Heart left ventricle (tissue), 16 donors: ENCODE measurements at regions not wholly inside any gene's neighbourhood (a gene's known extent, or its start where the extent isn't known, plus 50 kb on each side); places are given as distances from the start of the nearest gene placed in this dataset.

Source experiments
- ATAC-seq, 4 donors: fragments of 200-7000 bp; cut with Tn5 transposase; one replicate each; pipeline ENCODE4 v1.9.1; 2020 to 2022; ENCODE audit warnings: moderate library complexity in 4 of 4, mild to moderate bottlenecking in 3 of 4, moderate number of reproducible peaks in 1 of 4
- DNase-seq, 5 donors: peaks; one replicate each; pipeline ENCODE4 v3.0.0-alpha.2; 2020
- H3K27ac ChIP-seq, 12 donors: fragments of 200-600 bp; sonication (generic) in 4 of 12; one replicate each; pipeline versions ENCODE4 v1.5.0 to v1.8.0; 2016 to 2022; ENCODE audit warnings: mild to moderate bottlenecking in 2 of 12
- H3K27me3 ChIP-seq, 9 donors: fragments of 200-600 bp; sonication (generic) in 2 of 9; one replicate each; pipeline versions ENCODE4 v1.5.1 to v1.8.0; 2016 to 2022; ENCODE audit warnings: mild to moderate bottlenecking in 3 of 9
- H3K36me3 ChIP-seq, 9 donors: fragments of 200-600 bp; sonication (generic) in 2 of 9; one replicate each; pipeline versions ENCODE4 v1.5.0 to v1.8.0; 2018 to 2022; ENCODE audit warnings: mild to moderate bottlenecking in 2 of 9
- H3K4me1 ChIP-seq, 12 donors: fragments of 200-600 bp; sonication (generic) in 4 of 12; one replicate each; pipeline versions ENCODE4 v1.5.0 to v1.8.0; 2016 to 2022; ENCODE audit warnings: mild to moderate bottlenecking in 3 of 12
- H3K4me3 ChIP-seq, 12 donors: fragments of 200-600 bp; sonication (generic) in 4 of 12; one replicate each; pipeline versions ENCODE4 v1.5.0 to v1.8.0; 2017 to 2022; ENCODE audit warnings: mild to moderate bottlenecking in 9 of 12, moderate library complexity in 4 of 12
- H3K9me3 ChIP-seq, 12 donors: fragments of 200-600 bp; sonication (generic) in 4 of 12; one replicate each; pipeline versions ENCODE4 v1.5.0 to v1.8.0; 2016 to 2022; ENCODE audit warnings: mild to moderate bottlenecking in 1 of 12
- POLR2A ChIP-seq, 2 donors: fragments of 450-650 bp; IDR thresholded peaks; one replicate each; pipeline ENCODE4 v1.6.1; 2017; ENCODE audit warnings: antibody characterized with exemption in 2 of 2, mild to moderate bottlenecking in 2 of 2, moderate library complexity in 2 of 2
- WGBS, 4 donors: extraction: QIAGEN DNeasy Blood & Tissue Kit in 2 of 4; methylation state at CpG; one replicate each; pipeline versions ENCODE4 v1.1.5 to v1.1.7; 2013 to 2018; 5-methylcytosine and 5-hydroxymethylcytosine counted together
- intact Hi-C, 10 donors: fragments of 100-400 bp; cut with DNase I; formaldehyde crosslinking; loops; one replicate each; pipeline versions ENCODE4 v1.11.1 to v1.14.2; 2022
- TF ChIP-seq, protein P1 (sequence below), 12 donors: fragments of 200-600 bp; sonication (generic) in 4 of 12; IDR thresholded peaks; one replicate each; pipeline versions ENCODE4 v1.5.0 to v1.8.0; 2018 to 2022; ENCODE audit warnings: antibody characterized with exemption in 12 of 12, mild to moderate bottlenecking in 5 of 12
- donor health status: ischemic (EF 13 %, LVEDD 7.1; RV severe dilation, severe dysfunction).
- donor health status: healthy with polysubstance abuse.
- donor health status: DM: no; HTN: yes; CAD: no.
- donor health status: DM: no; HTN: no; CAD: no.
- donor health status: ischemic (EF 25% LVEDD 6.9; RV normal size, moderate dysfunction).
- donor health status: ischemic (EF 25% LVEDD 5.7; RV mildly dilated, moderate dysfunction).
- donor health status: healthy.
- donor health status: DM: yes; HTN: yes; CAD: no.
- donor health status: ischemic (EF 35%, LVEDD 5.7; RV mildly dilated, moderate dysfunction).
- donor health status: nonischemic (EF 11% LVEDD 7.7; RV severe dilation, severe dysfunction).
- donor health status: DM: yes; HTN: yes; CAD: no.
- donor health status: PGD.
- donor health status: ischemic (EF 29% LVEDD 5.4; RV normal size, mild dysfunction).
- donor health status: nonischemic (EF 23%, LVEDD 6.1; RV moderate dilation, normal function).

DNA sequence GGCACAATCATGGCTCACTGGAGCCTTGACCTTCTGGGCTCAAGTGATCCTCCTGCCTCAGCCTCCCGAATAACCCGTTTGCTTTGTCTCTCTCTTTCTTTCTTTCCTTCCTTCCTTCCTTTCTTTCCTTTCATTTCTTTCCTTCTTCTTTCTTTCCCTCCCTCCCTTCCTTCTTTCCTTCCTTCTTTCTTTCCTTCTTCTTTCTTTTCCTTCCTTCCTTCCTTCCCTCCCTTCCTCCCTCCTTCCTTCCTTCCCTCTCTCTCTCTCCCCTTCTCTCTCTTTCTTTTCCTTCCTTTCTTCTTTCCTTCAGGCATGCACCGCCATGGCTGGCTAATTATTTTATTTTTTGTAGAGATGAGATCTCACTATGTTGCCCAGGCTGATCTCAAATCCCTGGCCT lies 57.9 kb upstream of the NPTX2 start:
- Histone ChIP-seq H3K27me3 (peaks cover 0 to 29% (median 0%) of the 10 kb centered on the region in 9 donors), H3K4me1 (no peaks in the 10 kb centered on the region), H3K9me3 (peaks cover 0 to 4% (median 0%) of the 10 kb centered on the region in 12 donors), H3K36me3 (no peaks in the 10 kb centered on the region), H3K4me3 (no peak overlapping the region), H3K27ac (no peak overlapping the region)
- TF ChIP-seq POLR2A (IDR thresholded peaks at IDR 0.05), result no peak
- TF ChIP-seq, protein P1, sequence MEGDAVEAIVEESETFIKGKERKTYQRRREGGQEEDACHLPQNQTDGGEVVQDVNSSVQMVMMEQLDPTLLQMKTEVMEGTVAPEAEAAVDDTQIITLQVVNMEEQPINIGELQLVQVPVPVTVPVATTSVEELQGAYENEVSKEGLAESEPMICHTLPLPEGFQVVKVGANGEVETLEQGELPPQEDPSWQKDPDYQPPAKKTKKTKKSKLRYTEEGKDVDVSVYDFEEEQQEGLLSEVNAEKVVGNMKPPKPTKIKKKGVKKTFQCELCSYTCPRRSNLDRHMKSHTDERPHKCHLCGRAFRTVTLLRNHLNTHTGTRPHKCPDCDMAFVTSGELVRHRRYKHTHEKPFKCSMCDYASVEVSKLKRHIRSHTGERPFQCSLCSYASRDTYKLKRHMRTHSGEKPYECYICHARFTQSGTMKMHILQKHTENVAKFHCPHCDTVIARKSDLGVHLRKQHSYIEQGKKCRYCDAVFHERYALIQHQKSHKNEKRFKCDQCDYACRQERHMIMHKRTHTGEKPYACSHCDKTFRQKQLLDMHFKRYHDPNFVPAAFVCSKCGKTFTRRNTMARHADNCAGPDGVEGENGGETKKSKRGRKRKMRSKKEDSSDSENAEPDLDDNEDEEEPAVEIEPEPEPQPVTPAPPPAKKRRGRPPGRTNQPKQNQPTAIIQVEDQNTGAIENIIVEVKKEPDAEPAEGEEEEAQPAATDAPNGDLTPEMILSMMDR (IDR thresholded peaks at IDR 0.05), result no peak
- ATAC-seq (no peak), DNase-seq (no peak)
- intact Hi-C loops, result no loop called here
- 85 to 89% (median 88%) methylated on average over 3 of the region's 3 CpGs for WGBS, 4 donors

GRCh38 chr7:98557538-98558031 lies 59.5 kb upstream of the NPTX2 start:
- H3K36me3 ChIP-seq, result no peaks in the 10 kb centered on the region
- H3K4me1 ChIP-seq, result no peaks in the 10 kb centered on the region
- ATAC-seq (no peak), DNase-seq (no peak)
- no peak overlapping the region for H3K4me3 ChIP-seq
- TF ChIP-seq, protein P1 (IDR thresholded peaks at IDR 0.05), result no peak
- no peak for TF ChIP-seq POLR2A (IDR thresholded peaks at IDR 0.05)
- intact Hi-C loops, result no loop called here
- H3K27me3 ChIP-seq, result peaks cover 0 to 15% (median 0%) of the 10 kb centered on the region in 9 donors
- H3K27ac ChIP-seq, result no peak overlapping the region
- H3K9me3 ChIP-seq, result peaks cover 0 to 8% (median under 1%) of the 10 kb centered on the region in 12 donors
- WGBS, 4 donors, result 60 to 74% (median 68%) methylated on average over 11 of the region's 11 CpGs

GRCh38 chr7:98556288-98556687 lies 60.8 kb upstream of the NPTX2 start:
- 84 to 88% (median 86%) methylated on average over 12 of the region's 12 CpGs for WGBS, 4 donors
- ATAC-seq, result no peak

GRCh38 chr7:98555403-98555802 lies 61.7 kb upstream of the NPTX2 start:
- Histone ChIP-seq H3K4me3 (no peak overlapping the region), H3K4me1 (no peaks in the 10 kb centered on the region), H3K9me3 (peaks cover 0 to 18% (median 12%) of the 10 kb centered on the region in 12 donors), H3K36me3 (no peaks in the 10 kb centered on the region), H3K27ac (no peak overlapping the region), H3K27me3 (no peaks in the 10 kb centered on the region)
- ATAC-seq (no peak), DNase-seq (no peak)
- 63 to 83% (median 73%) methylated on average over 3 of the region's 3 CpGs for WGBS, 4 donors
- intact Hi-C loops, result no loop called here
- TF ChIP-seq, protein P1 (IDR thresholded peaks at IDR 0.05), result no peak
- TF ChIP-seq POLR2A (IDR thresholded peaks at IDR 0.05), result no peak

More at GRCh38 chr7:98556288-98556687, 60.8 kb upstream of the NPTX2 start:
- peaks cover 0 to 2% (median 0%) of the 10 kb centered on the region in 9 donors for H3K27me3 ChIP-seq
- no peaks in the 10 kb centered on the region for H3K4me1 ChIP-seq
- no peak for DNase-seq
- H3K9me3 ChIP-seq, result peaks cover 0 to 17% (median 12%) of the 10 kb centered on the region in 12 donors
- TF ChIP-seq POLR2A (IDR thresholded peaks at IDR 0.05), result no peak
- TF ChIP-seq, protein P1 (IDR thresholded peaks at IDR 0.05), result no peak
- no peak overlapping the region for H3K27ac ChIP-seq
- H3K4me3 ChIP-seq, result no peak overlapping the region
- intact Hi-C loops, result no loop called here
- no peaks in the 10 kb centered on the region for H3K36me3 ChIP-seq
